ENCODE measurements at regions not wholly inside any gene's neighbourhood (a gene's known extent, or its start where the extent isn't known, plus 50 kb on each side); places are given as distances from the start of the nearest gene placed in this dataset.

DNA sequence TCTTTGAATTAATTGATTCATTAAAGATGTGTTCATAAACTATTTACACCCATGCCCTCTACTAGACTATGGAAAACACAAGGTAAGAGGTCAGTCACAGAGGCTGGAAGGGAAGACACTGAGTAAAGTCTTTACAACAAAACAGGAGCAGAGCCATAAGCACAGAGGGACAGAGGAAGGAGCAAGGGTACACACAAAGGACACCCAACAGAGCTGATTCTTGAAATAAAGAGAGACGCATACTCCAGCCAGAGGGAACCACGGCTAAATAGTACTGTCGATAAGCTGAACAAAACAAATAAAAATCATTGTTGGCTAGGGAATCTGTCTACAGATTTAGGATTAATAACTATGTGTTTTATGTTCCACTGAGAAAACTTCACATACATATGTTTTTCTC, 289.2 kb downstream of the EFNB2 start:
- in situ Hi-C loops (cut with HindIII; ENCODE audit: low sequenced_read_pairs): no loop called here

DNA sequence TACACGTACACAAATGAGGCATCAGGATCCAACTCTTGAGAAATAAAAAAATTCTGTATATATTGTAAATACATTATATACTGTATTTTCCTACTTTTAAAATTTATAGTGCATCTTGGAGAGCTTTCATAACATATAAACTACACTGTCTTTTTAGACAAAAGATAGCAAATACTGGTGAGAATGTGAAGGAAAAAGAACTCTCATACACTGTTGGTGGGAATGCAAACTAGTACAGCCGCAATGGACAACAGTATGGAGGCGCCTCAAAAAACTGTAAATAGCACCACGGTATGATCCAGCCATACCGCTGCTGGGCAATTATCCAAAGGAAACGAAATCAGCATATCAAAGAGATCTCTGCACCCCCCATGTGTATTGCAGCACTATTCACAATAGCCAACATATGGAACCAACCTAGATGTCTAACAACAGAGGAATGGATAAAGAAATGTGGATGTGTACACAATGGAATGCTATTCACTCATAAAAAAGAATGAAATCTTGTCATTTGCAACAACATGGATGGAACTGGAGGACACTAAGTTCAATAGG, 292.4 kb downstream of the EFNB2 start:
- in situ Hi-C loops (cut with HindIII; ENCODE audit: low sequenced_read_pairs): no loop called here

DNA sequence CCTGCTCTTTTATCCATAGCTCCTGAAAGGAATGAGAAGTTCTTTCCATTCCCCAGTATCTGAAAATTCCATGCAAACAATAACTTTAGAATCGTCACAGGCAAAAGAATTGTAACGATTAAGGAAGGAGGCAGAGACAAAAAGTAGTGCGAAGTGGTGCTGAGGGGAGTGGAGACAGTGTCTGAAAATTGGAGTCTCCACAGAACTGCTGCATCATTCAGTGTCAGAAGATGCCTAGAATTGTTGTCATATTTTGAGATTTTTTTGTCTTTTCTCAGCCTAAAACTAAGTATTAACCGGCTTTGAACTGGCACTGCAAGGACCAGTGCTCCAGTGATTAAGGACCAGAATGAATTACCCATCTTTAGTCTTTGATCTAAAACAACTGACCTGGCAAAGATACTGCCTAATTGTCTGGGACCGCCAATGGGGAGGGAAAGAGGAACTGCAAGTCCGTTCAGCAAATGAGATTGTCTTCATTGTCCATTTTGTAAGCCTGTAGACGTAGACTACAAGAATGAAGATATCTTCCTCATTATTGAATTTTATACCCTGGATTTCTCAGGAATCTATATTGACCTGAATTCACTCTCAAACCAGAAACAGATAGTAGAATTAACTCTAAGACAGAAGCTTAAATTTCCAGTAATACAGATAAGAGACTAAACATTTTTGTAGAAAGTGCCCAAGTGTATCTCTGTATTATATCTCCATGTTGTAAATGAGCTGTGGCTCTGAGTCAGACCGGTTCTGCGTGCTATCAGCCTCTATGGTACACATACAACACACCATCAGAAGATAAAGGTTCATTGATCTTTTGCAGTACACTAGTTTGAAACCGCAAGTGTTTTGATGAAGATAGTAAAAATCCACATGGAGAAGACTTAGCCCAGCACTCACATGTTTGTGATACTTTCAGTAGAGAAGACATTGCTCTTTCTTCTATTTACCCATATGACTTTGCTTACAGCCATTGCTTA, 293.2 kb downstream of the EFNB2 start:
- in situ Hi-C loops (cut with HindIII; ENCODE audit: low sequenced_read_pairs): no loop called here

DNA sequence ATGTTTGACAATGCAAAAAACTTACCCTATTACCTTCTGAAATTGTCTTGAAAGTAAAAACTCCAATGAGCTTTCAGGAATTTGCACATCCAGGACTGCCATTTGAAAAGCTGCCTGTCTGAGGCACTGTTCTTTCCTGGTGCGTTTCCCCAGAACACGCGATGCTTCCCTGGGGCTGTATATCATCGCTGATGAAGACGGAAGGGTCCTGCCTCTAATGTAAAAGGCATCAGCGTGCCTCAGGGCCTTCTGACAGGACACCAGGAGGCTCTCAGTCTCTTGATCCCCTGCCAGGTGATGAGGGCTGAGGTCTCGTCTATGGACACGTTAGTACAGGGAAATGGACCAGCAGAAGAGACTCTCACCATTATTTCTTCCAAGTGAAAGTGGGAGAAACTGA, 296.8 kb downstream of the EFNB2 start:
- in situ Hi-C loops (cut with HindIII; ENCODE audit: low sequenced_read_pairs): no loop called here

DNA sequence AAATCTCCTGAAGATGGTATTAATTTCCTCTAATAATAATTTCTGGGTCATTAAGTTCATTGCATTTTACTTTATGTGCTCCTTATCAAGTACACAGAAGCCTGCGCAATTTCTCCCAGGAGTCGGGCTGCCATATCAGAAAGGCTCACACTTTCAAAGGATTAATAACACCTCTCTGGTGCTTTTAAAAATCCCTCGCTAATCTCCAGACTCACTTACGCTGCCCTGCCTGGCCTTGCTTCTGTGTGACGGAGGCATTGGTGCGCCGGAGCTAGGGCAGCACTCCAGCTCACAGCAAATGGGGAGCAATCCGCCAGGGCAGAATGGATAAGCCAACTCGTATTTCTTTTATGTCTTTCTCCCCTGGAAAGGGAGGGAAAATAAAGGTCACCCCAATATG, 300.8 kb downstream of the EFNB2 start:
- in situ Hi-C loops (cut with HindIII; ENCODE audit: low sequenced_read_pairs): no loop called here

DNA sequence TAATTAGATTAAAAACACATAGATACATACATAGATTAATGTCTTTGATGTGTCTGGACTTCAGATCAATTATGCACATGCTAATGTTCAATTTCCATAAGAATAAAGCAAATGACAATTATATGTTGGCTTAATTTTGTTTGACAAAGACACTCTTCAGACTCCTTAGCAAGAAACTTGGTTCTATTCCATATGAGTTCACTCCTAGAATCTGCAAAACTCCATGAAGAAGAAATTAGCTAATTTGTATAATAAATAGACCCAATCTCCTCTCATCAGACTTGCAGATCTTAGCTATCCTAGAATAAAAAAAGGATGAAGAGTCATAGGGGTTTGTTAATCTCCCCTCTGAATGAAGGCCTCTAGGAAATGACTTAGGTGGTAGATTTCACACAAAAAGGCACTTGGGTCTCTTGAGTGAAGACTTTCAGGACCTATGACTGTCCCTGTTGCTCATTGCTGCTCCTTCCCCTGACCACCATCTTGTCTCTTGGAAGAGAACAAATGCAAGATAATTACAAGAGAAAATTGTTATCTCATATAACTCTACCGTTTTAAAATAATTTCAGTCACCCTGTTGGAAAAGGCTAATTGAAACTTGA, 302.2 kb downstream of the EFNB2 start:
- in situ Hi-C loops (cut with HindIII; ENCODE audit: low sequenced_read_pairs): no loop called here

DNA sequence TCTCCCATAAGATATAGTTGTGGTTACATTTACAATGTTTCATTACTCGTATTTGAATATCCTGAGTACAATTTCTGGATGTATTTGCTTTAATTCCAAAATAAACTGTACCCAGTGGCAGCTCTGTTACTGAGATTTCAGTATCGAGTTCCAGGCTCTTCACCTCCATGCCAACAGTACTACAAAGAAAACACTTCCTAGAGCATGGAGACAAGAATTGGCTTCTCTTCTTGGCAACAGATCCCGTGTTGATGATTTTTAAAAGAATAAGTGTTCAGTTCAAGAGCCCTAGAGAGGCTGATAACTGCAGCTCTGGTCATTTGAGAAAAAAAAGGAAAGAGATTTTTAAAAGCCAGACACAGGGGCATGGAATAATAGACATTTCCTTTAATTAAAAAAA, 302.8 kb downstream of the EFNB2 start:
- in situ Hi-C loops (cut with HindIII; ENCODE audit: low sequenced_read_pairs): no loop called here

DNA sequence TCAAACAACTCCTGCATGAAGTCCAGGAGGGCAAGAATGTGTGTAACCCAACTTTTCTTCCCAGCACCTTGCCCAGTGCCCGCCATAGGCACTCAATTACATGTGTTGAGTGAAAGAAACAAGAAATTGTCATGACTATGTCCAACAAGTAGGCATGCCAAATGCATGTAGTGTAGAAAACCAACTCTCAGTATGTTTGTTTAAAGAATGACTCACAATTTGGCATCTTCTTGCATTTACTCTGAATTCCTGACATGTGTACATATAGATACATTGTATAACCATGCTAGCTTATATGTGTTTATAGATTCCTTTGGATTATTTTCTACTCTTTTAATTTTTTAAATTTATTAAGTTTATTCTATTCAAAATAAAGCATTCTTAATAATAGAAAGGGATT, 305.0 kb downstream of the EFNB2 start:
- in situ Hi-C loops (cut with HindIII; ENCODE audit: low sequenced_read_pairs): no loop called here

DNA sequence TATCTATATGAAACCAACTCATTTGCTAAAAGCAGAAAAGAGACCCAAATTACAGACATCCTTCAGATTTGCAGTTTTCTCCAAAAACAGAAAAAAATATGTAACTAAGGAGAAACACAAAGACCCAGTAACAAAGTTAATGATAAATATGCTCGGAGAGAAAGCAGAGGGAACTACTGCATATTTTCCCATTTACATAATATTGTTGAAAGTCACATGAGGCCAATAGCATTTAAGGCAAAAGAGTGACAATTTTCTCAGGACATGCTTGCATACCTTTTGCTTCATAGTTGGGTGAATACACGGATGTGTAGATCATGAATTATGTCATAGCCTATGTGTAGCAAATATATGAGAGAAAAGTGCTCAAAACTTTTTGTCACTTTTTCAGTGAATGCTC, 310.3 kb downstream of the EFNB2 start:
- in situ Hi-C loops (cut with HindIII; ENCODE audit: low sequenced_read_pairs): no loop called here

DNA sequence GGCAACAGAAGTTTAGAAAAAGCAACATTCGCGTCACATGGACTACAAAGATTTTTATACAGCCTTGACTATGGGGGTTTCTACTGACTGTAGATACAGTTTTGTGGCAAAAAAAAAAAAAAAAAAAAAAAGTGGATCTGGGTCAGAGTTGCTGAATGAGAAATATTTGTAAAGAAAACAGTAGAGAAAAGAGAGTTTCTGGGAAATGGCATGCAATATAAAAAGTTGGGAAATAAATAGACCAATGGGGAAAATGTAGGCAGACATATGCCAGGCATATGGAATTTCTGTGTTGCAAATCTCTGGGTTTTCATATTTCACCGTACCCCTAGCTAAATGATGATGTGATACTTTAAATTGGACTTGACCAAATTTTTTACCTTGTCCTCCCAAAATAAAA, 315.3 kb downstream of the EFNB2 start:
- in situ Hi-C loops (cut with HindIII; ENCODE audit: low sequenced_read_pairs): no loop called here

DNA sequence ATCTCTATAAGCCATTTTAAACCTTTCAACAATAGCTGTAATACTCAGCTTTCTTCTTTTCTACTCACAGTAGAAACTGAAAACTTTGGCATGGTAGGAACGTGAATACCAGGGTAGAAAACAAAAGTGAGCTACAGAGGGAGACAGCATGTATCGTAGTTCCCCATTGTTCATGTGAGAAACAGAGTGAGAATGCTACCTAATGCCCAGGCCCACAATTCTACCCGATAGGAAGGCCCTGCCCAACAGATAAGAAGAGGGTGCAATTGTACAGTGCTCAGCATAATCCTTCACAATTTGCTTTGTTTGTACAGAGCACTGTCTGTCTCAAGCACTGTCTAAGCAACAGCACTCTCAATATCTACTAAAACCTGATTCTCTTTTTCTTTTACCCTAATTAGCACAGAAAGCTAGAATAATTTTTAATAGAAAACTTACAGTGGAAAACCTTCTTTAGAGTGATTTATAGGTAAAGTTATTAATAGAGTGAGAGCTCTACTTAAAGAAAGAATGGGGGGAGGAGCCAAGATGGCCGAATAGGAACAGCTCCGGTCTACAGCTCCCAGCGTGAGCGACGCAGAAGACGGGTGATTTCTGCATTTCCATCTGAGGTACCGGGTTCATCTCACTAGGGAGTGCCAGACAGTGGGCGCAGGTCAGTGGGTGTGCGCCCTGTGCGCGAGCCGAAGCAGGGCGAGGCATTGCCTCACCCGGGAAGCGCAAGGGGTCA, 322.3 kb downstream of the EFNB2 start:
- in situ Hi-C loops (cut with HindIII; ENCODE audit: low sequenced_read_pairs): no loop called here

DNA sequence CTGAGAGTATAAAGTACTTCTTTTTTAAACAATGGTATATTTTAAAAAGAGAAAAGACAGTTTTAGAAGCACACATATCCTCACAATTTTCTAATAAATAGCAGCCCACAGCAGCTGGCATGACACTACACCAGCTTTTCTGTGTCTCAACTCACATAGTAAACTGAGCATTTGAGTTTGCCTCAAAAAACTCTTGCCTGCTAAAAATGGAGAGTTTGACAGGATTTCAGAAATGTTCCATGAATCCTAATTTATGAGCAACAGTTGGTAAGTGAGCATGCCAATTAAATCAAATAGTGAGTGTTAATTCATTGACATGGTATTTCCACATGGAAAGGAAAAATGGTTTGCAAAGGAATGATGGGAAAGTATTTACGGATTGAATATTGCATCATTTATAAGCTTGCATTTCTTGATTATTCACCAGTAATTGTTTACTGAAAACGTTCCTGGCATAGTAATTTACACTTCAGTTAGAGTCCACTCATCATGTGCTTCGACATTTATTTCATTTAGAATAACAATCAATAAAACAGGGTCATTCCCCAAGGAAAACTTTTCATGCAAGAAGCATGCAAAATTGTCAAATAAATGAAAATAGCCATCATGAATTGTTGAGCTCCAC, 323.0 kb downstream of the EFNB2 start:
- in situ Hi-C loops (cut with HindIII; ENCODE audit: low sequenced_read_pairs): no loop called here

DNA sequence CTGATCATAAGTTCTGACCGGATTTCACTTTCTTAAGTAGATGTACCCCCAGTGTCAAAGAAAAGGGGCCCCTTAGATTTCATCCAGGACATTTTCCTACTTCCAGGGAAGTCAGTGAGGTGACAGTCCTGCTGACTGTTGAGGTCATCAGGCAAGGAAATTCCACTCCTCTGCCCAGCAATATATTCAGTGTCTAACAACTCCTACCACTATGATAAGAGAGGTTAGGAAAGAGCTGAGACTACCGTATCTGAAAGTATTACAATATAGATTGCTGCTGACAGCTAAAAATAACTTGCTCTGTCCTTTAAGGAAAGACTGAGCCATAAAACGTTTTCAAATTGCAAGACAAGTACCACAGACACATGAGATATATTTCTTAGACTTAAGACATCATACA, 325.1 kb downstream of the EFNB2 start:
- in situ Hi-C loops (cut with HindIII; ENCODE audit: low sequenced_read_pairs): no loop called here

DNA sequence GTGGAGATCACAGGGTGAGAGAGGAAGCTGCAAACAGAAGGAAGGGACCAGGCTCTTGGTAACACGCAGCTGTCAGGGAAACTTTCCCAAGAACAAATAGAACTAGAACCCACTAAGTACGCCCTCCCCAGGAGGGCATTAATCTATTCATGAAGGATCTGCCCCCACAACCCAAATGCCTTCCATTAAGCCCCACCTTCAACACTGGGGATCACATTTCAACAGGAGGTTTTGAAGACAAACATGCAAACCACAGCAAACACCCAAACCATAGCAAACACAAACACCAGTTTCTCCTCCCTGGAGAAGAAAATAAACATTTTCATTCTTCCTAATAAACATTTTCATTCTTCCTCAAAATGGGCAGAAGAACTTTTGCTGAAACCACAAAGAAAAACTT, 329.6 kb downstream of the EFNB2 start:
- in situ Hi-C loops (cut with HindIII; ENCODE audit: low sequenced_read_pairs): no loop called here

DNA sequence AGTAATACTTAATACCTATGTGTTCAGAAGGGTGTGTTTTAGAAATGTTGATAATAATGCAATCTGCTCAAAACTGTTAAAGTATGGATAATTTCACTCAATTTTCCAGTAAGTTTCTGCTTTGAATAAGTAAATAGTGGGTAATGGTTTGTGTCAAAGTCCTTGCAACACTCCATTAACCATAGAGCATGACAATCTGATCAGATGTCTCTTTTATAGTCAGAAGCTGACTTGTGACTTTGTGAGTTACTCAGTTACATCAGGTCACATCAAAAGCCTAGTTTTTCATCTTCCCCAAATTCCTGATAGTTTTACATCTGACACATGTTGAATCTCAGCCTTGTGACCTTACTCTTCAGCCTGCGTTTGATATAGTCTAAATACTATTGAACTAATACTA, 338.0 kb downstream of the EFNB2 start:
- in situ Hi-C loops (cut with HindIII; ENCODE audit: low sequenced_read_pairs): no loop called here

DNA sequence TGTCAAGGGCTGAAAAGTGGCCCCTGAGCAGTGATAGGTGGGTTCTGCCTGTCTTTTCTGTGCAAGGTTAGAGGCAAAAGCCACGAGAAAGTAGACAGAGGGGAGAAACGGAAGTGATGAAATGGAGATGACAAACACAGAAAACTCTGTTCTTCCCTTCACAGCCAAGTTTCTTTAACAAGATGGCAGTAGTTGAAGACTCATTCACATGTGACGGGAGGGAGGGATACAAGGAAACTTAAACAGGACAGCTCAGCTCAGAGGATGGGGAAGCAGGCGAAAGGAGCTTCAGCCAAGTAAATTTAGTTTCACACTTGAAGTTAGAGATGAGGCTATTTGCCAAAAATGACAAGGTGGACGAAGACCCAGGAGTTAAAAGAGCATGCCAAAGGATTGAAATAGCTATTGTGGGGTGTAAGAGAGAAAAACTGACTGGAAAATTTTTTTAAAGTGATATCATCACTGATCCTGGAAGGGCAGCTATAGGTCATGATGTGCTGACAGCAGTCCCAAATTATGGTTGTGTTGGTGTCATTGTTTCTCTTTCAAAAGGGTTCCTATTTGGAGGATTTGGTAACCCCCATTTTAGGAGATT, 347.9 kb downstream of the EFNB2 start:
- in situ Hi-C loops (cut with HindIII; ENCODE audit: low sequenced_read_pairs): no loop called here

DNA sequence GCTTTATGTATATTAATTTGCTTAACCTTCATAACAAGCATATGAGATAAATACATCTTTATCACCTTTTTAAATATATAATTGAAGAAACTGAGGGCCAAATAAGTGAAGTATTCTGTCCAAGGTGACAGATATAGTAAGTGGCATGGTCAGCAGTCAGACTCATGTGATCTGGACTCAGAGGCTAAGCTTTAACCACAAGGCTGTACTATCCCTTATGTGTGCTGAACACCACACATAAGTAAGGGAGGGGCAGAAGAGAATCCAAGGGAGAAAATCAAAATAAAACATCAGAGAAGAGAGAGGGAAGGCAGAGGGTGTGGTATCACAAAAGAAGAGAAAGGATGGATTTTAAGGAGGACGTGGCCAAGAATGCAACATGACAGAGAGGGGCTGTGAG, 348.4 kb downstream of the EFNB2 start:
- in situ Hi-C loops (cut with HindIII; ENCODE audit: low sequenced_read_pairs): no loop called here

DNA sequence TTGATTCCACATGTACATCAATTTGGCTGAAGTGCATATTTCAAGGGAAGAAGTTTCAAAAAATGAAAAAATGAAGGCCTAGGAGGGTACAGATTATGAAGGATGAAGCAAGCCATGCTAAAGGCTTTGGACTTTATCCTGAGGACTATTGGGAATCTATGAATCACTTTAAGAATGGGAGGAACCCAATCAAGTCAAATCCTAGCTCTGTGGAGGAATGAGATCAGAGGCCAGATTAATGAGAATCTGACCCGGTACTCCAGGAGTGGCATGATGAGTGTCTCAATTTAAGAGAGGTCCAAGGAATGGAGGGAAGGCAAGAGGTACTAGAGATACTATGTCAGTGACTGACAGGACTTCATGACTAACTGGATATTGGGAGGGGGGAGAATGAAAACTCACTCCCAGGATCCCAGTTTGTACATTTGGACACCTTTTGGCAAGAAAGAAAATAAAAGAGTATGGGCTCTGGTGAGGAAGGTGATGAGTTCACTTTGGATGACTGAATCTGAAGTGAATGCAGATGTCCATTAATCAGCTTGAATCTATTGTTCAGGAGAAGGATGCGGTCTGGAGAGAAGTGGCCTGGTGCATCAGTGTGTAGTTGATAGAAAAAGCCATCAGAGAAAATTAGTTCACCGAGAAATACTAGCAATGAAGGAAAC, 349.0 kb downstream of the EFNB2 start:
- in situ Hi-C loops (cut with HindIII; ENCODE audit: low sequenced_read_pairs): no loop called here

DNA sequence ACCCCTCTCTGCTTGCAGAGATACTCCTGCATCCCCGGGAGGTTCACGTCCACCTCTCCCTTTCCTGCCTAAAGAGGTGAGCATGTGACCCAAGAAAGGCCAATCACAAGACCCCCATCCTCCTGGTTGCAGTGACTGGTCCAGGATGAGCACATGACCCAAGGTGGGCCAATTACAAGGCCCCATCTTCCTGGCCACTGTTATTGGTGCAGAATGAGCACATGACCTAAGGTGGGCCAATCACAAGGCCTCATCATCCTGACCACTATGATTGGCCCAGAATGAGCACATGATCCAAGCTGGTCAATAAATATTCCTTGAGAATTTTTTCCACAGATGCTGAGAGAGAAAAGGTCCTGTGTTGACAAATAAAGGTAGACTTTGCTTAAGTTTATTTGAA, 350.7 kb downstream of the EFNB2 start:
- in situ Hi-C loops (cut with HindIII; ENCODE audit: low sequenced_read_pairs): no loop called here

DNA sequence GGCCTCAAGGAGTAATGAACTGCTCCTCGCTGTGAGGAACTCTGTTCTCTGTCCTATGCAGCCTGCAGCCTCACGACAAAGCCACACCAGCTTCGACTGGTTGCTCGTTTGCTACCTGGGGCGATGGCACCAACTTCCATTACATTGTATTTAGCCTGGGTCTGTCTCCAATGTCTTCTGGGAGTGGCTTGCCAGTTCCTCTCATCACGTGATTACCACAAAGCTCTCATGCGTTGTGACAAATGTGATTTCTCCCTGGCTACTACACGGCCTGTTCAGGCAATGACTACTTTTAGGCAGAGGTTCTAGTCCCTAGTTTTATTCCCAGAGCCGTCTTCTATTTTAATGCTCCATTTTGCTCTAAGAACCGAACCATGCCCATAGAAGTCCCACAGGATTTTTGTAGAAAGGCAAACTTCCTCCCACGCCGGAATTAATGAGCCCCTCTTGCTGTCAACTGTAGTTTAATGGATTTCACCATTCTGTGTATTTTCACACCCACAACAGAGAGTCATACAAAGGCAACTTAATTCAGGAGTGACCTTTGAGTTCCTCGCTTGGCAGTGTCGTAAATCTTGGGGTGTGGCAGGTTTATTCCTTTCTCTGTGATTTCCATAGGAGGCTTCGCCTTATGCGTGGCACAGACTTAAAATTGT, 351.9 kb downstream of the EFNB2 start:
- in situ Hi-C loops (cut with HindIII; ENCODE audit: low sequenced_read_pairs): no loop called here
